ENCODE measurements at regions not wholly inside any gene's neighbourhood (a gene's known extent, or its start where the extent isn't known, plus 50 kb on each side); places are given as distances from the start of the nearest gene placed in this dataset.

DNA sequence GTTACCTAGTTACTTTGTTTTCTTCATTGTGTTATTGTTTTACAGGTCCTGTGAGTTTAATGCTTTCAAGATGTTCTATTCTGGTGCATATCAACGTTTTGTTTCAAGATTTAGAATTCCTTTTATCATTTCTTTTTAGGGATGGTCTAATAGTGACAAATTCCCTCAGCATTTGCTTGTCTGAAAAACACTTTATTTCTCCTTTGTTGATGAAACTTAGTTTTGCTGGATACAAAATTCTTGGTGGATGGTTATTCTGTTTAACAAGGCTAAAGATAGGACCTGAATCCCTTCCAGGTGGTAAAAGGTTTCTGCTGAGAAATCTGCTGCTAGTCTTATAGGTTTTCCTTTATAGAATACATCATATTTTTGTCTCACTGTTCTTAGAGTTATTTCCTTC, 102.3 kb downstream of the RND3 start:
- TF ChIP-seq, protein P1, sequence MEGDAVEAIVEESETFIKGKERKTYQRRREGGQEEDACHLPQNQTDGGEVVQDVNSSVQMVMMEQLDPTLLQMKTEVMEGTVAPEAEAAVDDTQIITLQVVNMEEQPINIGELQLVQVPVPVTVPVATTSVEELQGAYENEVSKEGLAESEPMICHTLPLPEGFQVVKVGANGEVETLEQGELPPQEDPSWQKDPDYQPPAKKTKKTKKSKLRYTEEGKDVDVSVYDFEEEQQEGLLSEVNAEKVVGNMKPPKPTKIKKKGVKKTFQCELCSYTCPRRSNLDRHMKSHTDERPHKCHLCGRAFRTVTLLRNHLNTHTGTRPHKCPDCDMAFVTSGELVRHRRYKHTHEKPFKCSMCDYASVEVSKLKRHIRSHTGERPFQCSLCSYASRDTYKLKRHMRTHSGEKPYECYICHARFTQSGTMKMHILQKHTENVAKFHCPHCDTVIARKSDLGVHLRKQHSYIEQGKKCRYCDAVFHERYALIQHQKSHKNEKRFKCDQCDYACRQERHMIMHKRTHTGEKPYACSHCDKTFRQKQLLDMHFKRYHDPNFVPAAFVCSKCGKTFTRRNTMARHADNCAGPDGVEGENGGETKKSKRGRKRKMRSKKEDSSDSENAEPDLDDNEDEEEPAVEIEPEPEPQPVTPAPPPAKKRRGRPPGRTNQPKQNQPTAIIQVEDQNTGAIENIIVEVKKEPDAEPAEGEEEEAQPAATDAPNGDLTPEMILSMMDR (IDR thresholded peaks at IDR 0.05): no peak
- no peak for TF ChIP-seq POLR2A (IDR thresholded peaks at IDR 0.05)
